ENCODE measurements at regions not wholly inside any gene's neighbourhood (a gene's known extent, or its start where the extent isn't known, plus 50 kb on each side); places are given as distances from the start of the nearest gene placed in this dataset.
"Not testable (repeated sequence)": the region's sequence is repeated elsewhere in the genome, so short reads cannot be mapped to it uniquely, and the experiment has no call there.

GRCh38 chr6:81148751-81149150 lies 603.7 kb downstream of the TENT5A start:
- Mint-ChIP-seq H3K36me3 (ENCODE audit: insufficient read depth) (no peaks in the 10 kb centered on the region), H3K9me3 (peaks cover 7% of the 10 kb centered on the region), H3K27me3 (no peaks in the 10 kb centered on the region), H3K4me3 (no peak overlapping the region), H3K4me1 (no peaks in the 10 kb centered on the region), H3K27ac (ENCODE audit: low read depth) (no peak overlapping the region)
- ATAC-seq (replicated peaks; ENCODE audit: extremely low read depth, poor library complexity, severe bottlenecking) (no peak), DNase-seq (ENCODE audit: low spot score in 2 of 2) (no peak)

- no peak for DNase-seq (ENCODE audit: low spot score in 2 of 2)
- H3K4me3 Mint-ChIP-seq, result no peak overlapping the region
- H3K36me3 Mint-ChIP-seq (ENCODE audit: insufficient read depth), result no peaks in the 10 kb centered on the region
- H3K27me3 Mint-ChIP-seq, result no peaks in the 10 kb centered on the region
- H3K4me1 Mint-ChIP-seq, result no peaks in the 10 kb centered on the region
- peaks cover 4% of the 10 kb centered on the region for H3K9me3 Mint-ChIP-seq
- ATAC-seq (replicated peaks; ENCODE audit: extremely low read depth, poor library complexity, severe bottlenecking), result no peak
- no peak overlapping the region for H3K27ac Mint-ChIP-seq (ENCODE audit: low read depth)
Observed at GRCh38 chr6:81145506-81145905, 607.0 kb downstream of the TENT5A start.

- ATAC-seq (replicated peaks; ENCODE audit: extremely low read depth, poor library complexity, severe bottlenecking), result no peak
- no peaks in the 10 kb centered on the region for H3K4me1 Mint-ChIP-seq
- no peak for DNase-seq (ENCODE audit: low spot score in 2 of 2)
- peaks cover 4% of the 10 kb centered on the region for H3K9me3 Mint-ChIP-seq
- H3K4me3 Mint-ChIP-seq, result no peak overlapping the region
- no peaks in the 10 kb centered on the region for H3K27me3 Mint-ChIP-seq
- H3K36me3 Mint-ChIP-seq (ENCODE audit: insufficient read depth), result no peaks in the 10 kb centered on the region
- no peak overlapping the region for H3K27ac Mint-ChIP-seq (ENCODE audit: low read depth)
Observed at GRCh38 chr6:81144346-81144745, 608.1 kb downstream of the TENT5A start.

DNA sequence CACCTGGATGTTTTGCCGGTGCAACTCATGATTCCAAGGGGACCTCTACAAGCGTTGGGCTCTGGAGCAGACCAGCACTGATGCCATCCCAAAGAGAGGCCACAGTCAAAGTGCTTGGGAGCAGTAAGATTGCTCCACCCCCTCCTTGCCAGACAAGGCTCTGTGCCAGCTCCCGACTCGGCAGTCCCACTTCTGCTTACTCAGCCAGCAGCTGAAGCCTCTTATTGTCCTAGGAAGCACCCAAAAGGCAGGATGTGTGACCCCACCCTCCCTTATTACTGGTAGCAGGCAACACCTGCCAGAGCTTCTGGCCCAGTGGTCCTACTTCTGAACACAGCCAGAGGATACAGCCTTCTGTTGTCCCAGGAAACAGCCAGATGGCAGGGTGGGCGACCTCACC lies 614.2 kb downstream of the TENT5A start:
- no peak overlapping the region for H3K27ac Mint-ChIP-seq (ENCODE audit: low read depth)
- DNase-seq (ENCODE audit: low spot score in 2 of 2) (no peak), ATAC-seq (replicated peaks; ENCODE audit: extremely low read depth, poor library complexity, severe bottlenecking) (no peak)
- H3K27me3 Mint-ChIP-seq, result no peaks in the 10 kb centered on the region
- H3K4me3 Mint-ChIP-seq, result no peak overlapping the region
- no peaks in the 10 kb centered on the region for H3K36me3 Mint-ChIP-seq (ENCODE audit: insufficient read depth)
- no peaks in the 10 kb centered on the region for H3K4me1 Mint-ChIP-seq
- H3K9me3 Mint-ChIP-seq, result peaks cover 12% of the 10 kb centered on the region

- Mint-ChIP-seq H3K27ac (ENCODE audit: low read depth) (no peak overlapping the region), H3K4me1 (no peaks in the 10 kb centered on the region), H3K4me3 (no peak overlapping the region), H3K27me3 (no peaks in the 10 kb centered on the region), H3K36me3 (ENCODE audit: insufficient read depth) (no peaks in the 10 kb centered on the region), H3K9me3 (peaks cover 6% of the 10 kb centered on the region)
- DNase-seq (ENCODE audit: low spot score in 2 of 2) (no peak), ATAC-seq (replicated peaks; ENCODE audit: extremely low read depth, poor library complexity, severe bottlenecking) (peak; percentile 19)
Observed at GRCh38 chr6:81130969-81131368, 621.5 kb downstream of the TENT5A start.

- Mint-ChIP-seq H3K4me3 (no peak overlapping the region), H3K27ac (ENCODE audit: low read depth) (no peak overlapping the region), H3K4me1 (no peaks in the 10 kb centered on the region), H3K36me3 (ENCODE audit: insufficient read depth) (no peaks in the 10 kb centered on the region), H3K9me3 (peaks cover 6% of the 10 kb centered on the region), H3K27me3 (no peaks in the 10 kb centered on the region)
- DNase-seq (ENCODE audit: low spot score in 2 of 2) (no peak), ATAC-seq (replicated peaks; ENCODE audit: extremely low read depth, poor library complexity, severe bottlenecking) (no peak)
Observed at GRCh38 chr6:81130061-81130460, 622.4 kb downstream of the TENT5A start.

DNA sequence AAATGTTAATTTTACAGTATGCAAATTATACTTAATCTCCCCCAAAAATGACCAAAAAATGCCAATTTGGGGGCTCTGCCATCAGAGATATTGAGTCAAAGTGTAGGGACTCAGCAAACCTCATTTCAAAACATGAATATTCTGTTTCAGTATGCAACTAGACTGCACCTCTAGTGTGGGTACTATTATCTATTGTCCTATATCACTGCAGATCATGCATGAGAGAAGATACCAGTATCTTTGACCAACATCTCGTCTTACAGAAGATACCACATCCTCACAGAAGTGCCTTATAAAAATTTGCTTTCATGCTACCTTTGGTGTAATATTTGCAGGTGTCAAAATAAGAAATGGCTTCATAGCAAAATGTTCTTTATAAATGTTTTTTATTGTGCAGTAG lies 623.8 kb downstream of the TENT5A start:
- H3K27ac Mint-ChIP-seq (ENCODE audit: low read depth), result no peak overlapping the region
- ATAC-seq (replicated peaks; ENCODE audit: extremely low read depth, poor library complexity, severe bottlenecking) (no peak), DNase-seq (ENCODE audit: low spot score in 2 of 2) (no peak)
- no peak overlapping the region for H3K4me3 Mint-ChIP-seq
- no peaks in the 10 kb centered on the region for H3K27me3 Mint-ChIP-seq
- H3K9me3 Mint-ChIP-seq, result peaks cover 6% of the 10 kb centered on the region
- no peaks in the 10 kb centered on the region for H3K36me3 Mint-ChIP-seq (ENCODE audit: insufficient read depth)
- H3K4me1 Mint-ChIP-seq, result no peaks in the 10 kb centered on the region

- no peak overlapping the region for H3K4me3 Mint-ChIP-seq
- no peak overlapping the region for H3K27ac Mint-ChIP-seq (ENCODE audit: low read depth)
- H3K4me1 Mint-ChIP-seq, result no peaks in the 10 kb centered on the region
- no peaks in the 10 kb centered on the region for H3K27me3 Mint-ChIP-seq
- DNase-seq (ENCODE audit: low spot score in 2 of 2) (no peak), ATAC-seq (replicated peaks; ENCODE audit: extremely low read depth, poor library complexity, severe bottlenecking) (no peak)
- peaks cover 9% of the 10 kb centered on the region for H3K9me3 Mint-ChIP-seq
- H3K36me3 Mint-ChIP-seq (ENCODE audit: insufficient read depth), result no peaks in the 10 kb centered on the region
Observed at GRCh38 chr6:81126150-81126549, 626.3 kb downstream of the TENT5A start.

DNA sequence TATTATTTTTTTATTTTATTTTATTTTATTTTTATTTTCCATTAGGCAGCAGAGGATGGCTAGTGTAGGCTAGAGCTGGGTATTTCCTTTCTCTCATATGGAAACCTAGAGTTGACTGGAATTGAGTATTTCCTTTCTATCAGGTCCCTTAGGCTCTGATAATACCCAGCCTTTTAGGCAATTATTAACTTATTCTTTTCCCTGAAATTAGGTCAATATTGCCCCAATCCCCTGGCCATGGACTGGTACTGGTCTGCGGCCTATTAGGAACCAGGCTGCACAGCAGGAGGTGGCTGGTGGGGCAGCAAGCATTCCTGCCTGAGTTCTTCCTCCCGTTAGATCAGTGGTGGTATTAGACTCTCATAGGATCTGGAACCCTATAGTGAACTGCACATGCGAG lies 632.2 kb downstream of the TENT5A start:
- no peak for ATAC-seq (replicated peaks; ENCODE audit: extremely low read depth, poor library complexity, severe bottlenecking)
- peaks cover 10% of the 10 kb centered on the region for H3K9me3 Mint-ChIP-seq

DNA sequence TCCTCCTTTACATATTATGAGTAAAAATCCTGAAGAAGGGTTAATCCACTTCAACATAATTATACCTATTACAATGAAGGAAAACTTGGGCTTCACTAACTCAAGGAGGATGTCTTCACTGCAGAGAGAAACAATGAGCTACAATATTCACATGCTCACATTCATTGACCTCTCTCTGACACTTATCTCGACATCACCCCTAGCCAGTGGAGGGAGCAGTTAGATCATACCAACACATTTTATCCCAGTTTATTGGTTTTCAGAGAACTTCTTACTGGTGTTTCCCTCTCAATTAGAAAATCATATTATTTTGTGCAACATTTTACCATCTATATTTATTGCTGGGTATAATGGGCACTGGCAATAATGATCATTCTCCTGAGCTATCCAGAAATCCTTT lies 646.5 kb downstream of the TENT5A start:
- no peak for ATAC-seq (replicated peaks; ENCODE audit: extremely low read depth, poor library complexity, severe bottlenecking)
- no peak overlapping the region for H3K27ac Mint-ChIP-seq (ENCODE audit: low read depth)
- DNase-seq (ENCODE audit: low spot score in 2 of 2), result no peak
- H3K4me1 Mint-ChIP-seq, result no peaks in the 10 kb centered on the region
- H3K36me3 Mint-ChIP-seq (ENCODE audit: insufficient read depth), result no peaks in the 10 kb centered on the region
- H3K4me3 Mint-ChIP-seq, result no peak overlapping the region
- H3K27me3 Mint-ChIP-seq, result no peaks in the 10 kb centered on the region
- peaks cover 25% of the 10 kb centered on the region for H3K9me3 Mint-ChIP-seq

More for the DNA sequence above, 632.2 kb downstream of the TENT5A start:
- H3K27me3 Mint-ChIP-seq, result no peaks in the 10 kb centered on the region
- no peak overlapping the region for H3K4me3 Mint-ChIP-seq
- no peaks in the 10 kb centered on the region for H3K36me3 Mint-ChIP-seq (ENCODE audit: insufficient read depth)
- DNase-seq (ENCODE audit: low spot score in 2 of 2), result no peak
- H3K4me1 Mint-ChIP-seq, result no peaks in the 10 kb centered on the region
- H3K27ac Mint-ChIP-seq (ENCODE audit: low read depth), result no peak overlapping the region

GRCh38 chr6:81098109-81098814 lies 654.2 kb downstream of the TENT5A start:
- Mint-ChIP-seq H3K4me1 (no peaks in the 10 kb centered on the region), H3K27me3 (no peaks in the 10 kb centered on the region), H3K4me3 (no peak overlapping the region), H3K9me3 (peaks cover 19% of the 10 kb centered on the region), H3K36me3 (ENCODE audit: insufficient read depth) (peaks cover 3% of the 10 kb centered on the region), H3K27ac (ENCODE audit: low read depth) (no peak overlapping the region)
- DNase-seq (ENCODE audit: low spot score in 2 of 2), result no peak
- no peak for ATAC-seq (replicated peaks; ENCODE audit: extremely low read depth, poor library complexity, severe bottlenecking)

DNA sequence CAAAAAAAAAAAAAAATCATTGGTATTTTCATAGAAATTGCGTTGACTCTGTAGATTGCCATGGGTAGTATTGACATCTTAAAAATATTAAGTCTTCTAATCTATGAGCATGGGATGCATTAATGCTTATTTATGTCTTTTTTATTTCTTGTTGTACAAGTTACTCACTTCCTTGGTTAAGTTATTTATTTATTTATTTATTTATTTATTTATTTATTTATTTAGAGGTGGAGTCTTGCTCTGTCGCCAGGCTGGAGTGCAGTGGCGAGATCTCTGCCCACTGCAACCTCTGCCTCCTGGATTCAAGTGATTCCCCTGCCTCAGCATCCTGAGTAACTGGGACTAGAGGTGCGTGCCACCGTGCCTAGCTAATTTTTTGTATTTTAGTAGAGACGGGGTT lies 656.0 kb downstream of the TENT5A start:
- DNase-seq (ENCODE audit: low spot score in 2 of 2); H3K27ac Mint-ChIP-seq (ENCODE audit: low read depth); H3K27me3 Mint-ChIP-seq; ATAC-seq (replicated peaks; ENCODE audit: extremely low read depth, poor library complexity, severe bottlenecking); H3K4me1 Mint-ChIP-seq; H3K9me3 Mint-ChIP-seq; H3K36me3 Mint-ChIP-seq (ENCODE audit: insufficient read depth); H3K4me3 Mint-ChIP-seq: not testable (repeated sequence)

DNA sequence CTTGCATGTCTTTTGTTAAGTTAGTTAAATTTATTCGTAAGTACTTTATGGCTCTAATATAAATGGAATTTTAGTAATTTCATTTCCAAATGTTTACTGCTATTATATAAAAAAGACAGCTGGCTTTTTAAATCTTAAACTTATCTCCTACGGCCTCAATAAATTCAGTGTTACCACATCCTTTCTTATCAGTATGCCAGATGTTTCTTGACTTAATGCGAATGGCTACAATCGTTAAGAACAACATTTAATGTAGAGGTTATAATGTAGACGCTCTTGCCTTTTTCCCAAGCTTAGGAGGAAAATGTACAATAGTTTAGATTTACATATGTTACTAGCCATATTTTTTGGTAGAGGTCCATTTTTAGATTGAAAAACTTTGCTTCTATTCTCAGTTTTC lies 659.4 kb downstream of the TENT5A start:
- H3K27ac Mint-ChIP-seq (ENCODE audit: low read depth), result no peak overlapping the region
- ATAC-seq (replicated peaks; ENCODE audit: extremely low read depth, poor library complexity, severe bottlenecking) (no peak), DNase-seq (ENCODE audit: low spot score in 2 of 2) (no peak)
- H3K9me3 Mint-ChIP-seq, result no peaks in the 10 kb centered on the region
- H3K36me3 Mint-ChIP-seq (ENCODE audit: insufficient read depth), result peaks cover 1% of the 10 kb centered on the region
- H3K27me3 Mint-ChIP-seq, result no peaks in the 10 kb centered on the region
- no peak overlapping the region for H3K4me3 Mint-ChIP-seq
- H3K4me1 Mint-ChIP-seq, result no peaks in the 10 kb centered on the region

Measured in central memory CD8-positive, alpha-beta T cell (primary cell).